Endothelial cell of umbilical vein (primary cell): ENCODE measurements at regions not wholly inside any gene's neighbourhood (a gene's known extent, or its start where the extent isn't known, plus 50 kb on each side); places are given as distances from the start of the nearest gene placed in this dataset.

Experiments
- BruUV-seq: library from RNA; stranded (reverse); fragments of 400-500 nt; replicated peaks from 2 replicates; lab custom pipeline; 2021; lab: Mats Ljungman, UMichigan
- CTCF ChIA-PET: fragments of 300-600, 350-600 bp; sonication (Branson Sonifier 250); formaldehyde crosslinking; loops from one replicate; lab custom pipeline; 2021; ENCODE audit warnings: antibody characterized with exemption, inconsistent platforms; lab: Charles Lee
- POLR2A ChIA-PET: fragments of 300-600, 350-600 bp; sonication (Branson Sonifier 250); formaldehyde crosslinking; loops from one replicate; lab custom pipeline; 2021; ENCODE audit warnings: antibody characterized with exemption, inconsistent platforms; lab: Charles Lee
- DNase-seq: peaks from one replicate; pipeline ENCODE4 v3.0.0-alpha.2; 2011; ENCODE audit warnings: low read depth, low spot score
- FAIRE-seq: peaks from 2 replicates; lab custom pipeline; 2011; peaks lifted over from hg19 to GRCh38; lab: Jason Lieb, UNC
- H2AFZ ChIP-seq: 2 replicates; pipeline ENCODE4 v1.6.0; 2012; ENCODE audit warnings: low read depth, low read length, control low read depth, inconsistent platforms
- H3K27ac ChIP-seq: 2 replicates; pipeline ENCODE4 v1.5.1; 2011; ENCODE audit warnings: low read depth, mild to moderate bottlenecking, control low read depth, low read length, moderate library complexity; ENCODE audit not compliant: insufficient read depth
- H3K27me3 ChIP-seq, 2 experiments: 2 replicates each; pipeline versions ENCODE4 v1.6.0 to v1.6.1; 2011; ENCODE audit warnings: low read length in 2 of 2, mixed read lengths in 1 of 2; ENCODE audit not compliant: control insufficient read depth in 2 of 2, insufficient read depth in 2 of 2
- H3K36me3 ChIP-seq, 2 experiments: 2 replicates in 1 of 2; 3 replicates in 1 of 2; pipeline ENCODE4 v1.5.1; 2011; ENCODE audit warnings: low read length in 2 of 2, mild to moderate bottlenecking in 1 of 2, moderate library complexity in 1 of 2; ENCODE audit not compliant: control insufficient read depth in 2 of 2, insufficient read depth in 2 of 2; ENCODE audit errors: extremely low read depth in 1 of 2
- H3K4me1 ChIP-seq: 3 replicates; pipeline ENCODE4 v1.5.1; 2011; ENCODE audit warnings: mild to moderate bottlenecking, low read length; ENCODE audit not compliant: control insufficient read depth, insufficient read depth; ENCODE audit errors: extremely low read depth
- H3K4me2 ChIP-seq: 2 replicates; pipeline ENCODE4 v1.6.1; 2011; ENCODE audit warnings: low read length, control low read depth, mixed read lengths; ENCODE audit not compliant: insufficient read depth
- H3K4me3 ChIP-seq, 3 experiments: fragments of 200-600 bp in 1 of 3; sonication (generic), shearing (Covaris generic) in 1 of 3; replicated peaks in 1 of 3; 2 replicates each; pipeline ENCODE4 v1.5.1; 2011 to 2016; ENCODE audit warnings: control low read depth in 3 of 3, low read length in 3 of 3, mild to moderate bottlenecking in 2 of 3, inconsistent platforms in 1 of 3, low read depth in 1 of 3, moderate library complexity in 1 of 3; ENCODE audit not compliant: insufficient read depth in 1 of 3
- H3K79me2 ChIP-seq: 2 replicates; pipeline ENCODE4 v1.6.0; 2012; ENCODE audit warnings: low read length, inconsistent platforms; ENCODE audit not compliant: control insufficient read depth, insufficient read depth
- H3K9ac ChIP-seq: replicated peaks from 2 replicates; pipeline ENCODE3; 2011; ENCODE audit warnings: low read length, control low read depth; ENCODE audit not compliant: insufficient read depth; ENCODE audit errors: extremely low read depth
- H3K9me1 ChIP-seq: replicated peaks from 3 replicates; pipeline ENCODE4 v1.6.0; 2011; ENCODE audit warnings: mild to moderate bottlenecking, low read length; ENCODE audit not compliant: control insufficient read depth, insufficient read depth; ENCODE audit errors: extremely low read depth
- H3K9me3 ChIP-seq: replicated peaks from 2 replicates; pipeline ENCODE4 v1.5.1; 2012; ENCODE audit warnings: low read length, inconsistent platforms; ENCODE audit not compliant: control insufficient read depth, insufficient read depth
- H4K20me1 ChIP-seq: replicated peaks from 2 replicates; pipeline ENCODE3; 2011; ENCODE audit warnings: mild to moderate bottlenecking, low read length; ENCODE audit not compliant: control insufficient read depth, insufficient read depth; ENCODE audit errors: extremely low read depth
- CTCF ChIP-seq, 2 donors: IDR thresholded peaks; 1 replicate in 1 of 2; 2 replicates in 1 of 2; pipeline ENCODE4 v1.5.1; 2011; ENCODE audit warnings: low read length in 2 of 2, mild to moderate bottlenecking in 2 of 2, moderate library complexity in 2 of 2, control low read depth in 1 of 2, inconsistent platforms in 1 of 2, low read depth in 1 of 2; ENCODE audit not compliant: insufficient read depth in 1 of 2; ENCODE audit errors: extremely low read depth in 1 of 2
- EZH2 ChIP-seq: IDR thresholded peaks from 2 replicates; pipeline ENCODE4 v1.6.1; 2012; ENCODE audit warnings: borderline replicate concordance, low read depth, mild to moderate bottlenecking, moderate library complexity, low read length, inconsistent platforms; ENCODE audit not compliant: severe bottlenecking
- FOS ChIP-seq: IDR thresholded peaks from 2 replicates; pipeline ENCODE4 v1.6.1; 2011; ENCODE audit warnings: mild to moderate bottlenecking, low read length, moderate library complexity, borderline replicate concordance; ENCODE audit not compliant: insufficient read depth
- GATA2 ChIP-seq: IDR thresholded peaks from 2 replicates; pipeline ENCODE4 v1.7.0; 2011; ENCODE audit warnings: low read depth, mild to moderate bottlenecking, moderate library complexity, mixed read lengths, low read length; ENCODE audit not compliant: insufficient read length, insufficient read depth
- JUN ChIP-seq: IDR thresholded peaks from 2 replicates; pipeline ENCODE4 v1.6.1; 2011; ENCODE audit warnings: borderline replicate concordance, low read depth; ENCODE audit not compliant: insufficient read length, insufficient read depth
- MAX ChIP-seq: IDR thresholded peaks from 2 replicates; pipeline ENCODE4 v1.6.1; 2011; ENCODE audit not compliant: insufficient read depth, insufficient read length
- MYC ChIP-seq: IDR thresholded peaks from one replicate; pipeline ENCODE4 v1.6.1; 2011; ENCODE audit warnings: mild to moderate bottlenecking, low read depth, low read length
- POLR2A ChIP-seq: IDR thresholded peaks from 2 replicates; pipeline ENCODE4 v1.6.1; 2012; ENCODE audit warnings: low read depth, mild to moderate bottlenecking, control low read depth, low read length
- POLR2AphosphoS5 ChIP-seq: IDR thresholded peaks from 2 replicates; pipeline ENCODE4 v1.6.1; 2012; ENCODE audit warnings: low read depth, mild to moderate bottlenecking, control low read depth, low read length, moderate library complexity; ENCODE audit not compliant: insufficient read depth
- dilution Hi-C: fragments of 300-500 bp; cut with MboI; formaldehyde crosslinking; loops from one replicate; pipeline ENCODE4 v1.15.0; 2019; ENCODE audit warnings: low sequenced_read_pairs; ENCODE audit not compliant: extremely low pct_ligation_motif_present
- intact Hi-C: fragments of 100-400 bp; cut with micrococcal nuclease; formaldehyde crosslinking; loops from one replicate; pipeline ENCODE4 v1.10.0; 2022

DNA sequence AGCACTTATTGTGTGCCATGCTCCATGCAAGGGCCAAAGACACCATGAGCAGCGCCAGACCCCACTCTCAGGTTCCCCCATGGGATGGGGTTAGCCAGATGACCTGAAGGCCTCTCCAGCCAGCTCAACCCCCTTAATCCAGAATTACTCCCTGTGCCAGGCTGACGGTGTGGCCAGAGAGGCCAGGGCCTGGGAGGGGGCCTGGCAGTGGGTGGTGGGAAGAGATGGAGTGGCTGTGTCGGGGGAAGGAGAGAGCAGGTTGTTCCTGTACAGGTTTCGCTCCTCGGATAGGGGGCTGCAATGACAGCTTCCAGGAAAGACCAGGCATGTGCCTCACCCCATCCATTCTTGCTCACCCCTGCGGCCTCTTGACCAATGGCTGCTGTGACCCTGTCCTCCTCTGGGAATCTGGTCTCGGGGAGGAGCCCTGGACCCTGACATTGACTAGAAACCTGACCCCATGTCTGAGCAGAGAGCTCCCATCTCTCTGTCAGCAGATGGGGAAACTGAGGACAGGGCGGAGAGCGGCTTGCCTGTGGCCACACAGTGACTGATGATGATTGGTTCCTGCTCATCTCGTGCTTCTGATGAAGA lies 345.3 kb downstream of the MATN1 start:
- POLR2A ChIA-PET = no interaction called here
- Histone ChIP-seq H3K4me3 (no peak overlapping the region), H4K20me1 (no peaks in the 10 kb centered on the region), H3K9me1 (no peaks in the 10 kb centered on the region), H3K27ac (no peak overlapping the region), H3K4me2 (no peak overlapping the region), H2AFZ (no peak overlapping the region), H3K9me3 (no peaks in the 10 kb centered on the region), H3K27me3 (no peaks in the 10 kb centered on the region), H3K9ac (no peak overlapping the region), H3K79me2 (no peaks in the 10 kb centered on the region), H3K36me3 (no peaks in the 10 kb centered on the region), H3K4me1 (no peaks in the 10 kb centered on the region)
- dilution Hi-C loops = no loop called here
- no peak for FAIRE-seq
- no peak for DNase-seq
- TF ChIP-seq POLR2AphosphoS5 (no peak), EZH2 (no peak), FOS (no peak), CTCF (IDR thresholded peaks at IDR 0.05; ENCODE audit: extremely low read depth in 1 of 2, insufficient read depth in 1 of 2, low read depth in 1 of 2, low read length in 2 of 2) (no peak), MYC (no peak), JUN (no peak), POLR2A (no peak), MAX (no peak), GATA2 (no peak)
- BruUV-seq = no TSS peak
- CTCF ChIA-PET = no interaction called here
- intact Hi-C loops = no loop called here
